Lower leg skin (tissue), 4 donors: ENCODE measurements at regions not wholly inside any gene's neighbourhood (a gene's known extent, or its start where the extent isn't known, plus 50 kb on each side); places are given as distances from the start of the nearest gene placed in this dataset.

Source experiments
- DNase-seq, 2 donors: peaks; one replicate each; pipeline ENCODE4 v3.0.0-alpha.2; 2019; ENCODE audit warnings: low spot score in 2 of 2
- H3K4me3 ChIP-seq: fragments of 200-600 bp; sonication (generic); 2 replicates; pipeline ENCODE4 v1.5.1; 2017; ENCODE audit warnings: mild to moderate bottlenecking, low read depth; ENCODE audit not compliant: poor library complexity, severe bottlenecking
- POLR2A ChIP-seq, 2 donors: fragments of 450-650 bp; IDR thresholded peaks; one replicate each; pipeline ENCODE4 v1.6.1; 2016 to 2017; ENCODE audit warnings: antibody characterized with exemption in 2 of 2, mild to moderate bottlenecking in 1 of 2, moderate library complexity in 1 of 2
- WGBS, 2 donors: methylation state at CpG; one replicate each; pipeline ENCODE4 v1.1.5; 2018; 5-methylcytosine and 5-hydroxymethylcytosine counted together
- intact Hi-C: fragments of 100-400 bp; cut with DNase I; formaldehyde crosslinking; loops from one replicate; pipeline ENCODE4 v1.15.0; 2023; ENCODE audit warnings: low total_unique reads
- TF ChIP-seq, protein P1 (sequence below), 3 donors: fragments of 450-650 bp; IDR thresholded peaks; one replicate each; pipeline ENCODE4 v1.5.1; 2016; ENCODE audit warnings: antibody characterized with exemption in 3 of 3, mild to moderate bottlenecking in 3 of 3, moderate library complexity in 2 of 3

DNA sequence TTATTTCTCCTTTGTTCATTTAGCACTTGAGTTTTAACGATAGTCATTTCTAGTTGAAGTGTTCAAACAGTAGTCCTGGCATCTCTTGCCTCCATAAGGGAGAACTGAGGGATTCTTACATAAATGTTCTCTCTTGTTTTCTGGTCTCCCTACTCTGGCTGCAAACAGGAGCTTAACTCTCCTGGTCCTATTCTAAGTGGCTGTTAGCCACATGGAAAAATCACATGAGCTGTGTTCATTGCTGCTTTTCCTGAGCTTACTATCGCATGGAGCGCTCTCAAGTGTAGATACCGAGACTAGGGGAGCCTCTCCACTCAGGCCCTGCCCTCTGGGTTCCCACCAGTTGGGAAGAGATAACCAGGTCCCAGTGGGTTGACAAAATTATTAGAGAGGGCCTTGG is 403.1 kb upstream of the TPM1 start:
- 89 to 95% methylated on average over 4 of the region's 4 CpGs for WGBS, 2 donors
- intact Hi-C loops, result no loop called here
- H3K4me3 ChIP-seq, result no peak overlapping the region
- DNase-seq, result no peak
- TF ChIP-seq POLR2A (IDR thresholded peaks at IDR 0.05), result no peak
- TF ChIP-seq, protein P1, sequence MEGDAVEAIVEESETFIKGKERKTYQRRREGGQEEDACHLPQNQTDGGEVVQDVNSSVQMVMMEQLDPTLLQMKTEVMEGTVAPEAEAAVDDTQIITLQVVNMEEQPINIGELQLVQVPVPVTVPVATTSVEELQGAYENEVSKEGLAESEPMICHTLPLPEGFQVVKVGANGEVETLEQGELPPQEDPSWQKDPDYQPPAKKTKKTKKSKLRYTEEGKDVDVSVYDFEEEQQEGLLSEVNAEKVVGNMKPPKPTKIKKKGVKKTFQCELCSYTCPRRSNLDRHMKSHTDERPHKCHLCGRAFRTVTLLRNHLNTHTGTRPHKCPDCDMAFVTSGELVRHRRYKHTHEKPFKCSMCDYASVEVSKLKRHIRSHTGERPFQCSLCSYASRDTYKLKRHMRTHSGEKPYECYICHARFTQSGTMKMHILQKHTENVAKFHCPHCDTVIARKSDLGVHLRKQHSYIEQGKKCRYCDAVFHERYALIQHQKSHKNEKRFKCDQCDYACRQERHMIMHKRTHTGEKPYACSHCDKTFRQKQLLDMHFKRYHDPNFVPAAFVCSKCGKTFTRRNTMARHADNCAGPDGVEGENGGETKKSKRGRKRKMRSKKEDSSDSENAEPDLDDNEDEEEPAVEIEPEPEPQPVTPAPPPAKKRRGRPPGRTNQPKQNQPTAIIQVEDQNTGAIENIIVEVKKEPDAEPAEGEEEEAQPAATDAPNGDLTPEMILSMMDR (IDR thresholded peaks at IDR 0.05), result no peak

DNA sequence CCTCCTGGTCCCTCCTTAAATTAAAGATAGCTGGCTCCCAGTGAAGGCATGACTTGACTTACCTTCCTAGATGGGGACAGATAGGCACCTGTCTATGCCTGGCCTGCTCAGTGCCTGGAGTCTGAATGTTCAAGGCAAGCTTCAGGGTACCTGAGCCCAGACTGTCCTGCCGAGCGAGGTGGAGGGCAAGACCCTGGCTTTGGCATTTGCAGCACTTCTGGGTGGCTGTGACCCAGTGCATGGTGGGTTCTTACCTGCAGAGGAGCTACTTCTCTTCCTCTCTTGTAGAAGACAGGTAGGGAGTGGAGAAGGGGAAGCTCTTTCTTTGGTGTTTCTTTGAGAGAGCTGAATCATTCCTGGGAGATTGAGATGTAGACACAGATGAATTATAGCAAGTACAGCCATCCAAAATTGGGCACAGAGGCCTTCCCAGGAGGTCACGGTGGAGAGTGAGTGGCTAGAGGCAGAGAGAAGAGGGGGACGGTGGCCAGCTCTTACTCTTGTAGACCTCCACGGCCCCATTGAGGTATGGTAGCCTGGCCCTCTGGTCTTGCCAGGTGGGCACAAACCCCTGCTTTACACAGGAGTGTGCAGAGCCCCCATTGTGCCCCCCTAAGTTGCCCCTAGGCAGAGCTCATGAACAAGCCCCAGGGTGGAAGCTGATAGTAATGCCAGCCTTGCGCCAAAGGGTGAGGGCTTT is 402.5 kb upstream of the TPM1 start:
- 83 to 94% methylated on average over 6 of the region's 6 CpGs for WGBS, 2 donors
- no peak overlapping the region for H3K4me3 ChIP-seq
- TF ChIP-seq POLR2A (IDR thresholded peaks at IDR 0.05), result no peak
- TF ChIP-seq, protein P1 (IDR thresholded peaks at IDR 0.05), result no peak
- intact Hi-C loops, result no loop called here
- DNase-seq, result no peak

DNA sequence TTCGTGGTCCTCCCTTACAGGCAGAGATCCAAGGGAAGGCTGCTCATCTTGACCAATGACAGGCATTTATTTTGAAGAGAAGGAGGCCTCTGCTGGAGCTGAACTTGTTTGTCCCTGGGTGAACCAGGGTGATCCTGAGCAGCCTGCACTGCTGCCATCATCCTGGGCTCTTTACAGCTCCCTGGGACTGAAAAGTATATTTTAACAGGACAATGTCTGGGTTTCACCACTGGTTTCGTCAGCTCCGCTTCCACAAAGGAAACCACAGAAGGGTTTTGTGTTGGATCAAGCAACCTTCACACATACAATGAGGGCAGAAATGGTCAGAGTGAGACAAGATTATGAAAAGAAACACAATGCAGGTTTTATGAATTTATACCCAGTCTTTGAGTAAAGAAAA is 400.7 kb upstream of the TPM1 start:
- intact Hi-C loops, result no loop called here
- TF ChIP-seq, protein P1 (IDR thresholded peaks at IDR 0.05), result no peak
- TF ChIP-seq POLR2A (IDR thresholded peaks at IDR 0.05), result no peak
- WGBS, 2 donors, result 67 to 84% methylated on average over 3 of the region's 3 CpGs
- no peak for DNase-seq
- H3K4me3 ChIP-seq, result no peak overlapping the region

DNA sequence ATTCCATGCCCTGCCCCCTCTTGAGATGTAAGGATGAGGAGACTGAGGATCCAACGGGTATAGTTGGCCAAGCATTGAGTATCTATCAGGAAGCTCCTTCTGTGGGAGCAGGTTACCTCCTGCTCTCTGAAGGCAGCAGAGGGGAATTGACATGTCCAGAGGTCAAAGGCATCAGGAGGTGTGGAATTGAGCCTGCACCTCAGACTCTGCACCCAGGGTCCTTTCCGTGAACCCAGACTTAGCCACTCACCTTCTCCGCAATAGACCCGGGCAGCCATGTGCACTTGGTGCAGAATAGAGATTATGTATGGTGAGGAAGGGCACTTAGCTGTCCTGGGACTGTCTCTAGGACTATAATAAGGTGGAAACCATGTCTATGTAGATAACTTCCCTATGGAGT is 399.0 kb upstream of the TPM1 start:
- H3K4me3 ChIP-seq, result no peak overlapping the region
- DNase-seq, result no peak
- no peak for TF ChIP-seq POLR2A (IDR thresholded peaks at IDR 0.05)
- TF ChIP-seq, protein P1 (IDR thresholded peaks at IDR 0.05), result no peak
- 91 to 96% methylated on average over 4 of the region's 4 CpGs for WGBS, 2 donors
- intact Hi-C loops, result no loop called here

DNA sequence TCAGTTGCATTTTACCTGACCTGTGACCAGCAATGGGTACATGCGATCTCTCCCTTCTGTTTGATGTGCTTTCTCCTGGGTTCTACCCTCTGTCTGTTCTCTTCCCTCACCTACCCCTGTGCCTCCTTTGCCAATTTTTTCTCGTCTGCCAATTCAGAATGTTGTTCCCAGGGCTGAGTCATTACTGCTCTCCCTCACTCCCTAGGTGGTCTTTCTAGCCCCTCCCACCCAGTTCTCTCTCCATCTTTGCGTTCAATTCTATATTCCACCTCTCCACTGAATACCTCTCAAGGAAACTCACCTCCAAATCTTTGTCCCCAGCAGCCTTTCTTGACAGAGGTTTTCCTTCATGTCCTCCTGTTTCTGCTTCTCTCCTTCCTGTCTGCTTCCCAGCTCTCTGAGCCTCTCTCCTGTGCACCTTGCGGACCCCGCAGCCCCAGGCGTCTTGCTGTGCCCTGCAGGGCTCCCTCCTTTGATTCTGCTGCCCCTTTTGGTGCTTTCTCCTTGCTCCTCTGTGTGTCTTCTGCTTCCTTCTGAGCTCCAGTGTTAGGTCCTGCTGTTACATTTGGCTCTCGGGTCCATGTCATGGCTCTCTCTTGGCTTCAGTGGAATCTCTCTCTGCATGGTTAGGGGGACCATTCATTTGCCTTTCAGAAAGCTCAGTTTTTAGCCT is 398.2 kb upstream of the TPM1 start:
- 82 to 87% methylated on average over 7 of the region's 7 CpGs for WGBS, 2 donors
- no peak overlapping the region for H3K4me3 ChIP-seq
- no peak for TF ChIP-seq POLR2A (IDR thresholded peaks at IDR 0.05)
- TF ChIP-seq, protein P1 (IDR thresholded peaks at IDR 0.05), result no peak
- DNase-seq, result no peak
- intact Hi-C loops, result no loop called here
